HAP-1 (cell line): ENCODE measurements at regions not wholly inside any gene's neighbourhood (a gene's known extent, or its start where the extent isn't known, plus 50 kb on each side); places are given as distances from the start of the nearest gene placed in this dataset.

Experiments
- DNase-seq, 2 experiments: peaks; one replicate each; pipeline ENCODE4 v3.0.0-alpha.2; 2016 to 2020; ENCODE audit warnings: low spot score in 2 of 2
- H3K27me3 ChIP-seq: fragments of 250-450 bp; sonication (Bioruptor Pico); 2 replicates; pipeline ENCODE4 v1.5.1; 2020; ENCODE audit warnings: low read depth, mild to moderate bottlenecking, moderate library complexity
- H3K36me3 ChIP-seq: fragments of 250-450 bp; sonication (Bioruptor Pico); replicated peaks from 2 replicates; pipeline ENCODE4 v1.5.1; 2020; ENCODE audit warnings: mild to moderate bottlenecking
- H3K4me1 ChIP-seq: fragments of 250-450 bp; sonication (Bioruptor Pico); 2 replicates; pipeline ENCODE4 v1.5.1; 2020; ENCODE audit warnings: mild to moderate bottlenecking
- H3K4me3 ChIP-seq: fragments of 250-450 bp; sonication (Bioruptor Pico); 2 replicates; pipeline ENCODE4 v1.5.1; 2020; ENCODE audit warnings: mild to moderate bottlenecking, moderate library complexity
- H3K9me3 ChIP-seq: fragments of 250-450 bp; sonication (Bioruptor Pico); 2 replicates; pipeline ENCODE4 v1.5.1; 2020; ENCODE audit warnings: mild to moderate bottlenecking, moderate library complexity
- in situ Hi-C: fragments of 300-500 bp; cut with MboI; formaldehyde crosslinking; loops from 3 replicates; pipeline ENCODE4 v1.14.3; 2020; ENCODE audit warnings: low sequenced_read_pairs, inconsistent platforms, mixed read lengths

DNA sequence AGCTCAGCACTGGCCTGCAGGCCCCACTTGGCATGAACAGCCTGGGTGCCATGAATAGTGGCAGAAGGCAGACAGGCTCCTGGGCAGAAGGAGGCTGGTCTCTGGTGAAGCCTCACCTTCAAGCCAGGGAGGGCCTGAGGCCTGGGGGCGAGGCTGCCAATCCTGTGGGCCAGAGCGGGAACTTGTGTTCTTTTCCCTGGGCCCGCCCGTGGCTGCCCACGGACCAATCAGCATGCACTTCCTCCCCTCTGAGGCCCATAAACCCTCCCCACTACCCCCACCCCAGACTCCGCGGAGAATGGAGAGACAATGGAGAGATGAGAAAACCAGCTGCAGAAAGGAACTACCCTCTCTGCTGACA is 283.8 kb upstream of the ROBO1 start:
- no peak for DNase-seq
- in situ Hi-C loops: loop anchor here (25.0 kb wide), 1 partner anchor 89 kb away; no protein-coding TSS in a partner anchor
- Histone ChIP-seq H3K27me3 (no peaks in the 10 kb centered on the region), H3K4me1 (peaks cover 9% of the 10 kb centered on the region), H3K36me3 (no peaks in the 10 kb centered on the region), H3K9me3 (no peaks in the 10 kb centered on the region), H3K4me3 (no peak overlapping the region)

DNA sequence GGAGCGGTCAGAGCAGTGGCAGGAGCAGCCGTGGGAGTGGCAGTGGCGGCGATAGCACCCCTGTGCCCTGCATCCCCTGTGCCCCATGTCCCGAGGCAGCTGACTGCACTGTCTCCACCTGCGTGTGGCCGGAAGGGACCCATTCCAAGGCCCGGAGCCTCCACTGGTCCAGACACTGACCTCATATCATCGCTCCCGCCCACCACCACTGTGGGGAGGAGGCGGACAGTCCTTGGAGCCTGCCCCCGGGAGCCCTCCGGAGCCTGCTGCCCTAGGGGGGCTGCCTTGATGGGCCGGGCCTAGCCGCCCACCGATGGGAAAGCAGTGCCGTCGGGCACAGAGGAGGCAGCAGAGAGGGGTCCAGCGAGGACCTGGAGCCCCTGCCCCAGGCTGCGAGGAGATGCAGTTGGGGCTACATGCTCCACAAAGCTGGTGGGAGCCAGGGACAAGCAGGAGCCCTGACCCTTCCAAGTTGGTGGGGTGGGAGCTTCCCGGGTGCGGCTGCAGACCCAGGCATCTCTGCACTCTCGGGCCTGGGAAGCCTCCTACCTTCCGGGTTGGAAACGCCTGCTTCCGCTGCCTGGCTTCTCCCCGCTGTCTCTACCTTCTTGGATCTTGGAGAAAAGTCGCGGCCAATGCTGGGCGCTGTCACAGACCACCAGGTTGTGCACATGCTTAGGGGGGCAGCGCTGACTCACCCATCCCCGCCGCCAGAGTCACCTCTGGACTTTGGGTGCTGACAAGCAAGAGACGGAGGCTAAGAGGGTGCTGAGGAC is 283.2 kb upstream of the ROBO1 start:
- no peak for DNase-seq
- in situ Hi-C loops: loop anchor here (25.0 kb wide), 1 partner anchor 89 kb away; no protein-coding TSS in a partner anchor
- H3K27me3 ChIP-seq: no peaks in the 10 kb centered on the region

GRCh38 chr3:80043226-80043625 is 275.4 kb upstream of the ROBO1 start:
- H3K9me3 ChIP-seq: no peaks in the 10 kb centered on the region
- no peak overlapping the region for H3K4me3 ChIP-seq
- in situ Hi-C loops: no loop called here
- H3K4me1 ChIP-seq: peaks cover 7% of the 10 kb centered on the region
- DNase-seq: no peak
- H3K36me3 ChIP-seq: no peaks in the 10 kb centered on the region
- H3K27me3 ChIP-seq: no peaks in the 10 kb centered on the region

More for the DNA sequence above, 283.2 kb upstream of the ROBO1 start:
- no peaks in the 10 kb centered on the region for H3K9me3 ChIP-seq
- H3K36me3 ChIP-seq: no peaks in the 10 kb centered on the region
- no peak overlapping the region for H3K4me3 ChIP-seq
- peaks cover 9% of the 10 kb centered on the region for H3K4me1 ChIP-seq

- in situ Hi-C loops: no loop called here
- no peaks in the 10 kb centered on the region for H3K36me3 ChIP-seq
- peaks cover 7% of the 10 kb centered on the region for H3K4me1 ChIP-seq
- no peaks in the 10 kb centered on the region for H3K9me3 ChIP-seq
- H3K4me3 ChIP-seq: no peak overlapping the region
- DNase-seq: no peak
- no peaks in the 10 kb centered on the region for H3K27me3 ChIP-seq
These were observed 272.3 kb upstream of the ROBO1 start for GRCh38 chr3:80040067-80040466.

- no peaks in the 10 kb centered on the region for H3K9me3 ChIP-seq
- H3K4me3 ChIP-seq: no peak overlapping the region
- no peak for DNase-seq
- no peaks in the 10 kb centered on the region for H3K27me3 ChIP-seq
- in situ Hi-C loops: no loop called here
- peaks cover 3% of the 10 kb centered on the region; the same call in 1 of the 2 replicates for H3K4me1 ChIP-seq
- no peaks in the 10 kb centered on the region for H3K36me3 ChIP-seq
These were observed 268.4 kb upstream of the ROBO1 start for GRCh38 chr3:80036176-80036575.

DNA sequence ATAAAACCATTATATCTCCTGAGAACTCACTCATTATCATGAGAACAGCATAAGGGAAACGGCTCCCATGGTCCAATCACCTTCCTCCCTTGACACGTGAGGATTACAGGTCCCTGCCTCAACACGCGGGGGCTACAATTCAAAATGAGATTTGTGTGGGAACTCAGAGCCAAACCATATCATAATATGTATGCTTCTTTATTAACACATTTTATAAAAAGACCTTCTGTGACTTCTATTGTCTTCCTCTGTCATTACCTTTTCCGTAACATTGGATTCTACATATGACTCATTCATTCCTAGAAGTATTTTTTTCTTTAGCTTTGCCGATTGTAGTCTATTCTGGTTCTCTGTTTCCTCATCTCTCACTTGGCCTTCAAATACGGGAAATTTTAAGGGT is 267.2 kb upstream of the ROBO1 start:
- no peak for DNase-seq
- no peaks in the 10 kb centered on the region for H3K36me3 ChIP-seq
- in situ Hi-C loops: no loop called here

DNA sequence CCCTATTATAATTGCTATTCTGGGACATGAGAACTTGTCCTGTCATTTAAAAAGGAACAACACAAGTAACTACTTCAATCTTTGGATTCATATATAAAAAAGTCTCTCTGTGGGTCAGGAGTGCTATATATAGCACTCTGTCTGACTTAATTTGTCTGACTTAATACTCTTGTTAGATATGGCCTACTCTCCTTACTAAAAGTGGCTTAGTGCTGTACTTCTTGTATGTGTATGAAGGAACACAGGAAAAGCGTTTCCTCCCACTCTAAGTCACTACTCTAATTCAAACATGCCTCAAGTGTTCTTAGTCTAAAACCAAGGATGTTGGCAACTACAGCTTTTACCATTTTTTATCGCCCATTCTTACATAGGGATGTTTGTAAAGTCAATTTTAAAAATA is 255.2 kb upstream of the ROBO1 start:
- no peaks in the 10 kb centered on the region for H3K4me1 ChIP-seq
- no peak for DNase-seq
- no peaks in the 10 kb centered on the region for H3K27me3 ChIP-seq
- no peak overlapping the region for H3K4me3 ChIP-seq
- H3K9me3 ChIP-seq: no peaks in the 10 kb centered on the region
- no peaks in the 10 kb centered on the region for H3K36me3 ChIP-seq
- in situ Hi-C loops: no loop called here

More for the DNA sequence above, 267.2 kb upstream of the ROBO1 start:
- Histone ChIP-seq H3K9me3 (no peaks in the 10 kb centered on the region), H3K27me3 (no peaks in the 10 kb centered on the region), H3K4me1 (peaks cover 3% of the 10 kb centered on the region; the same call in 1 of the 2 replicates), H3K4me3 (no peak overlapping the region)

- in situ Hi-C loops: no loop called here
These were observed 250.6 kb upstream of the ROBO1 start for GRCh38 chr3:80018375-80018774.

DNA sequence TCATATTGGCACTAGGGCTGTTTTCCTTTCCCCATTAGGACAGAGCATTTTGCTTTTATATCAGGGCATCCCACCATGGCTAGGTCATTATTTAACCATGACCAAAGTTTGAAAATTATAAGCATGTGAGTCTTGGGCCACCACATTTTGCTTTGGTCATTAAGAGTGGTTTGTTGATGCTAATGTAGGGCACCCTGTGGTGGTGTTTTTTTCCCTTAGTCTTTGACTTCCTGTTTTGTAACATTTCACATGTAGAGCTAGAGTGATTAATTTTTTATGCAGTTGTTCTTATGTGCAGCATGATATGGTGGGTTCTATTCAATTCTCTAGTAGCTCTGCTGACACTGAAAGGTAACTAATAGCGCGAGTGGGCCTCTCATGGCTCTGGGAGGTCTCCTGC is 249.6 kb upstream of the ROBO1 start:
- in situ Hi-C loops: no loop called here
- DNase-seq: no peak
- no peak overlapping the region for H3K4me3 ChIP-seq

More at GRCh38 chr3:80018375-80018774, 250.6 kb upstream of the ROBO1 start:
- Histone ChIP-seq H3K9me3 (no peaks in the 10 kb centered on the region), H3K4me1 (no peaks in the 10 kb centered on the region), H3K36me3 (no peaks in the 10 kb centered on the region), H3K27me3 (no peaks in the 10 kb centered on the region), H3K4me3 (no peak overlapping the region)
- DNase-seq: no peak

DNA sequence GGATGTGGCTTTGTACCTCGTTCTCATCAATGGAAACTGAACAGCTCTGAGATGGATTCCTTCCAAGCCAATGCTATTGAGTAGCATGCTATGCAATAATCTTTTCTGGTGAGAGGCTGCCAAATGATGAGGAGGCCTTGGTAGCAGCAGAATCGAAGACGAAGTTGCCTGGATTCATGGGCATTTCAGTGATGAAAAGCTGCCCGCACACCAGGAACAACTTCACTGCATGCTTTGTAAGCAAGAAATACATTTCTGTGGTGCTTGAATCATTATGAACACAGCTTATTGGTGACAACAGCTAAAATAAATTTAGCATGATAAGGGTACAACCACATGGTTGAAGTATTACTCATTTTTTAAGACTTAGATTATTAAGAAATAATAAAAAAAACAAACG is 246.8 kb upstream of the ROBO1 start:
- no peak overlapping the region for H3K4me3 ChIP-seq
- H3K9me3 ChIP-seq: no peaks in the 10 kb centered on the region
- no peaks in the 10 kb centered on the region for H3K36me3 ChIP-seq
- H3K4me1 ChIP-seq: no peaks in the 10 kb centered on the region
- H3K27me3 ChIP-seq: no peaks in the 10 kb centered on the region
- DNase-seq: no peak
- in situ Hi-C loops: no loop called here

More for the DNA sequence above, 249.6 kb upstream of the ROBO1 start:
- Histone ChIP-seq H3K27me3 (no peaks in the 10 kb centered on the region), H3K9me3 (no peaks in the 10 kb centered on the region), H3K4me1 (no peaks in the 10 kb centered on the region), H3K36me3 (no peaks in the 10 kb centered on the region)

- Histone ChIP-seq H3K4me1 (peaks cover 13% of the 10 kb centered on the region), H3K9me3 (no peaks in the 10 kb centered on the region), H3K27me3 (no peaks in the 10 kb centered on the region), H3K4me3 (no peak overlapping the region), H3K36me3 (no peaks in the 10 kb centered on the region)
- in situ Hi-C loops: no loop called here
- no peak for DNase-seq
These were observed 242.3 kb upstream of the ROBO1 start for GRCh38 chr3:80010021-80010571.

DNA sequence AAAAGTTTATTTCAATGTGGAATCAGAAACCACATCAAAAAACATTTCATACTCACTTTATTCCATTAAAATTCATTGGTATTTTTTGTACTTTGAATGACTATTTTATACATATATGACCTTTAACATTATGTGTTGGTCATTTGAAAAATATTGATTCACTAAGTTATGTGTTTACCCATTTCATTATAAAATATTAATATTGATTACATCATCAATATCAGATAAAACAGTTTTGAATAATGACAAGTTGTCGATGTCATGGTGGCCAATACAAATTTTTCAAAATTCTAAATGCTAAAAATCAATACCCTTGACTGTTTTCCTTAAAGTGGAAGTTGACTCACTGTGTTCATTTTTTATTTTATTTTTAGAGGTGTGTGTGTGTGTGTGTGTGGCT is 239.7 kb upstream of the ROBO1 start:
- Histone ChIP-seq H3K36me3 (no peaks in the 10 kb centered on the region), H3K9me3 (no peaks in the 10 kb centered on the region), H3K4me3 (no peak overlapping the region), H3K27me3 (no peaks in the 10 kb centered on the region), H3K4me1 (peaks cover 16% of the 10 kb centered on the region)
- DNase-seq: no peak
- in situ Hi-C loops: no loop called here

- no peaks in the 10 kb centered on the region for H3K36me3 ChIP-seq
- no peaks in the 10 kb centered on the region for H3K9me3 ChIP-seq
- H3K4me3 ChIP-seq: no peak overlapping the region
- H3K27me3 ChIP-seq: no peaks in the 10 kb centered on the region
- DNase-seq: no peak
- in situ Hi-C loops: no loop called here
- H3K4me1 ChIP-seq: peaks cover 16% of the 10 kb centered on the region
These were observed 238.5 kb upstream of the ROBO1 start for GRCh38 chr3:80006315-80006714.

DNA sequence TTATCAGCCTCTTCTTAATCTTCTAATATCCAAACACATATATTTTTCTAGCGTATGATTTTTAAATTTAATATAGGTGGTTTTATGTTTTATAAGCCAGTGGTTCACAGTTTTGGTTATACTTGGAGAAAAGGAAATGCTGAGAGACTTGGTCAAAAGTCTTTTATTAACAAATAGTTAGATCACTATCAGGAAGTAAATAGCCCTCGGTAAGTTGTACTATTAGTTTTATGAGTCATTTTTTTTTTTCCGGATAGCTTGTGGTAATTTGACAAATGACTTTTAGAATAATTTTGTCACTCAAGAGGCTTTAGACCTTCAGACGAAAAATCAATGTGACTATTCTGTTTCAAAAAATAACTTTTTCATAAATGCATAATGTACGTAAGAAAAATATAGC is 232.2 kb upstream of the ROBO1 start:
- H3K9me3 ChIP-seq: no peaks in the 10 kb centered on the region
- H3K4me1 ChIP-seq: peaks cover 2% of the 10 kb centered on the region; the same call in 1 of the 2 replicates
- H3K4me3 ChIP-seq: no peak overlapping the region
- H3K27me3 ChIP-seq: no peaks in the 10 kb centered on the region
- in situ Hi-C loops: no loop called here
- DNase-seq: no peak
- H3K36me3 ChIP-seq: no peaks in the 10 kb centered on the region
